K562 (cell line): ENCODE measurements at regions not wholly inside any gene's neighbourhood (a gene's known extent, or its start where the extent isn't known, plus 50 kb on each side); places are given as distances from the start of the nearest gene placed in this dataset.

Experiments
- ATAC-seq: fragments of 200-7000 bp; cut with Tn5 transposase; 3 replicates; pipeline ENCODE4 v1.9.1; 2020; ENCODE audit warnings: moderate library complexity
- BruUV-seq: library from RNA; stranded (reverse); fragments of 400-500 nt; replicated peaks from 2 replicates; lab custom pipeline; 2021; lab: Mats Ljungman, UMichigan
- CTCF ChIA-PET: fragments of 300-600 bp; formaldehyde crosslinking; extraction: SDS; loops from one replicate; lab custom pipeline; 2021; ENCODE audit warnings: low intra/inter-chr PET ratio; lab: Yijun Ruan, JAX
- POLR2A ChIA-PET: fragments of 300-600, 350-650 bp; sonication (Branson Sonifier 250); formaldehyde crosslinking; extraction: SDS; loops from one replicate; lab custom pipeline; 2021; ENCODE audit warnings: antibody characterized with exemption, inconsistent platforms; lab: Yijun Ruan, JAX
- DNase-seq, 4 experiments: peaks; one replicate each; pipeline versions ENCODE4 v3.0.0 to v3.0.0-alpha.2; 2011 to 2018; ENCODE audit warnings: low spot score in 3 of 4, mixed read lengths in 3 of 4; ENCODE audit errors: extremely low read depth in 1 of 4
- FAIRE-seq: peaks from 2 replicates; lab custom pipeline; 2011; peaks lifted over from hg19 to GRCh38; lab: Jason Lieb, UNC
- H2AFZ ChIP-seq: 2 replicates; pipeline ENCODE4 v1.6.0; 2011; ENCODE audit warnings: low read depth, low read length, control low read depth, inconsistent platforms
- H3K27ac ChIP-seq: fragments of 200-600 bp; 3 replicates; pipeline ENCODE4 v1.8.0; 2011; ENCODE audit warnings: low read depth, mild to moderate bottlenecking, control low read depth, inconsistent platforms, low read length, moderate library complexity, mixed read lengths; ENCODE audit errors: extremely low read depth
- H3K27me3 ChIP-seq, 2 experiments: fragments of 300-600 bp in 1 of 2; 2 replicates in 1 of 2; 3 replicates in 1 of 2; pipeline versions ENCODE4 v1.6.0 to v1.8.0; 2011; ENCODE audit warnings: inconsistent platforms in 2 of 2, low read length in 2 of 2, mild to moderate bottlenecking in 1 of 2, mixed read lengths in 1 of 2, moderate library complexity in 1 of 2; ENCODE audit not compliant: control insufficient read depth in 2 of 2, insufficient read depth in 2 of 2
- H3K36me3 ChIP-seq: fragments of 300-600 bp; 3 replicates; pipeline ENCODE4 v1.8.0; 2011; ENCODE audit warnings: mild to moderate bottlenecking, low read length, inconsistent platforms; ENCODE audit not compliant: control insufficient read depth, insufficient read depth
- H3K4me1 ChIP-seq, 2 experiments: fragments of 200-600 bp in 1 of 2; replicated peaks in 1 of 2; 2 replicates in 1 of 2; 3 replicates in 1 of 2; pipeline versions ENCODE4 v1.5.1 to v1.8.0; 2011; ENCODE audit warnings: inconsistent platforms in 2 of 2, low read length in 2 of 2, mild to moderate bottlenecking in 1 of 2, mixed read lengths in 1 of 2, moderate library complexity in 1 of 2; ENCODE audit not compliant: control insufficient read depth in 2 of 2, insufficient read depth in 2 of 2
- H3K4me2 ChIP-seq: 2 replicates; pipeline ENCODE4 v1.6.1; 2011; ENCODE audit warnings: low read length, control low read depth, inconsistent platforms, mixed read lengths; ENCODE audit not compliant: insufficient read depth
- H3K4me3 ChIP-seq: fragments of 200-600 bp; sonication (generic), shearing (Covaris generic); 2 replicates; pipeline ENCODE4 v1.5.1; 2016; ENCODE audit warnings: control low read depth, inconsistent platforms
- H3K79me2 ChIP-seq: fragments of 200-600 bp; 3 replicates; pipeline ENCODE4 v1.8.0; 2011; ENCODE audit warnings: low read length, inconsistent platforms; ENCODE audit not compliant: control insufficient read depth, insufficient read depth
- H3K9ac ChIP-seq, 2 experiments: 2 replicates each; pipeline versions ENCODE4 v1.6.0 to v1.6.1; 2011; ENCODE audit warnings: low read depth in 2 of 2, low read length in 2 of 2, control low read depth in 1 of 2, inconsistent platforms in 1 of 2, mild to moderate bottlenecking in 1 of 2, mixed read lengths in 1 of 2; ENCODE audit not compliant: insufficient read depth in 1 of 2
- H3K9me1 ChIP-seq: one replicate; pipeline ENCODE4 v1.6.0; 2011; ENCODE audit warnings: inconsistent platforms, mild to moderate bottlenecking, low read length, moderate library complexity; ENCODE audit not compliant: control insufficient read depth, insufficient read depth
- H3K9me3 ChIP-seq: replicated peaks from 2 replicates; pipeline ENCODE4 v1.5.1; 2011; ENCODE audit warnings: low read depth, low read length, inconsistent platforms; ENCODE audit not compliant: control insufficient read depth, insufficient read depth
- H4K20me1 ChIP-seq: replicated peaks from 2 replicates; pipeline ENCODE4 v1.6.1; 2011; ENCODE audit warnings: low read length, inconsistent platforms, mixed read lengths; ENCODE audit not compliant: control insufficient read depth, insufficient read depth
- ETV6 ChIP-seq, 3 experiments: fragments of 150-350 bp in 1 of 3; sonication (generic) in 1 of 3; formaldehyde crosslinking in 1 of 3; IDR thresholded peaks; 2 replicates each; pipeline versions ENCODE4 v1.6.1 to v1.8.0; 2014 to 2022; ENCODE audit warnings: borderline replicate concordance in 2 of 3, low read depth in 2 of 3, antibody characterized with exemption in 1 of 3, low read length in 1 of 3, mild to moderate bottlenecking in 1 of 3, missing genetic modification reagents in 1 of 3
- FOSL1 ChIP-seq: fragments of 200-800 bp; sonication (Bioruptor generic); conservative IDR thresholded peaks from 2 replicates; pipeline ENCODE4 v1.6.1; 2016; ENCODE audit warnings: missing genetic modification characterization, missing compliant biosample characterization
- FOXP4 ChIP-seq: sonication (generic); formaldehyde crosslinking; IDR thresholded peaks from 2 replicates; pipeline ENCODE4 v1.8.0; 2022; ENCODE audit warnings: mild to moderate bottlenecking, missing genetic modification reagents, borderline replicate concordance
- HBP1 ChIP-seq: fragments of 450-650 bp; formaldehyde crosslinking; IDR thresholded peaks from 2 replicates; pipeline ENCODE4 v1.4.0; 2022; ENCODE audit warnings: missing genetic modification characterization
- NFATC3 ChIP-seq: fragments of 450-650 bp; IDR thresholded peaks from 2 replicates; pipeline ENCODE4 v1.6.1; 2017; ENCODE audit warnings: mild to moderate bottlenecking
- PRPF4 ChIP-seq: fragments of 200-400 bp; formaldehyde crosslinking; IDR thresholded peaks from one replicate; pipeline ENCODE4 v1.6.1; 2017; ENCODE audit warnings: low read length, low read depth, mild to moderate bottlenecking; ENCODE audit not compliant: insufficient read depth, poor library complexity, severe bottlenecking
- RERE ChIP-seq: sonication (generic); formaldehyde crosslinking; IDR thresholded peaks from 2 replicates; pipeline ENCODE4 v1.8.0; 2023; ENCODE audit warnings: missing genetic modification reagents, mild to moderate bottlenecking, borderline replicate concordance
- SNAPC5 ChIP-seq: fragments of 250-450 bp; sonication (Bioruptor Pico); IDR thresholded peaks from 2 replicates; pipeline ENCODE4 v1.8.0; 2021; ENCODE audit warnings: moderate library complexity, mild to moderate bottlenecking, inconsistent platforms
- ZNF3 ChIP-seq: fragments of 250-450 bp; sonication (Bioruptor Pico); IDR thresholded peaks from 2 replicates; pipeline ENCODE4 v1.5.0; 2021; ENCODE audit warnings: mild to moderate bottlenecking, moderate library complexity
- ZNF695 ChIP-seq: fragments of 450-650 bp; formaldehyde crosslinking; IDR thresholded peaks from 2 replicates; pipeline ENCODE4 v1.4.0; 2020; ENCODE audit warnings: mild to moderate bottlenecking, moderate library complexity
- WGBS: fragments of 100-300 bp; shearing (Covaris generic); methylation state at CpG from one replicate; pipeline ENCODE4 v1.1.6; 2016; ENCODE audit warnings: low coverage, mixed read lengths; ENCODE audit not compliant: insufficient coverage; ENCODE audit errors: missing lambda C conversion rate; 5-methylcytosine and 5-hydroxymethylcytosine counted together
- in situ Hi-C: fragments of 300-500 bp; cut with MboI; formaldehyde crosslinking; loops from 4 replicates; pipeline ENCODE4 v1.15.0; 2018; ENCODE audit warnings: inconsistent platforms, mixed read lengths
- intact Hi-C: fragments of 100-400 bp; cut with micrococcal nuclease; formaldehyde crosslinking; loops from 2 replicates; pipeline ENCODE4 v1.14.2; 2022

DNA sequence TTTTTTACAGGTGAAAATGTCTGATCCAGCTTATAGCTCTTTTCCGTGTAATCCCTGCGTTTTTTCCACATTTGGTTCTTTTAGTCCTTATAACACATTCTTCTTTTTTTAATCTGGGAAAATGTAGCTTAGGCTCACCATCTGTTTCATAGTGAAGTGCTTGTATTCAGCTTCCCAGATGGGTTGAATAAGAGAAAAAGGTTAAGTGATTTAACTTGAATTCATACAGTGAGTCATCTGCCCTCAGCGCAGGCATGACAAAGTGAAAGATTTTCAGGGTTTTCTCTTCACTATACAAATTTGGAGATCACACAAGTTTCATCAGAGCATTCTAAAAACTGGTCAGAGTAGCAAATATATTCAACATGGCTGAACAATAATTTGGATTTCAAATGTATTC lies 224.8 kb downstream of the SPRY2 start:
- ATAC-seq, result no peak
- H3K4me1 ChIP-seq, result no peaks in the 10 kb centered on the region
- H3K4me3 ChIP-seq, result no peak overlapping the region
- 0% methylated on average over 3 of the region's 3 CpGs for WGBS
- no peak overlapping the region for H2AFZ ChIP-seq
- no peaks in the 10 kb centered on the region for H3K36me3 ChIP-seq
- no peaks in the 10 kb centered on the region for H3K27me3 ChIP-seq
- H3K9ac ChIP-seq, result no peak overlapping the region
- no peak for DNase-seq
- TF ChIP-seq FOSL1 (tag), result no peak
- TF ChIP-seq RERE, result no peak
- no peak for TF ChIP-seq FOXP4 (CRISPR knock-in tag)
- TF ChIP-seq ZNF695 (CRISPR knock-in tag), result no peak
- no peak for TF ChIP-seq HBP1 (CRISPR knock-in tag)
- TF ChIP-seq SNAPC5 (CRISPR knock-in tag), result no peak
- TF ChIP-seq PRPF4, result no peak
- TF ChIP-seq ZNF3 (CRISPR knock-in tag), result no peak
- TF ChIP-seq ETV6 (IDR thresholded peaks at IDR 0.05; ENCODE audit: borderline replicate concordance in 1 of 2, low read depth in 2 of 2, low read length in 1 of 2), result no peak
- no peak for TF ChIP-seq ETV6 (CRISPR knock-in tag; IDR thresholded peaks at IDR 0.05; ENCODE audit: borderline replicate concordance)
- no peak for TF ChIP-seq NFATC3
- no peak overlapping the region for H3K27ac ChIP-seq
- BruUV-seq, result no TSS peak
- H3K79me2 ChIP-seq, result no peaks in the 10 kb centered on the region
- no peak overlapping the region for H3K4me2 ChIP-seq
- no peak for FAIRE-seq
- H3K9me3 ChIP-seq, result no peaks in the 10 kb centered on the region
- ChIA-PET CTCF (no interaction called here), POLR2A (no interaction called here)
- H4K20me1 ChIP-seq, result no peaks in the 10 kb centered on the region
- in situ Hi-C loops (no loop called here), intact Hi-C loops (no loop called here)
- no peaks in the 10 kb centered on the region for H3K9me1 ChIP-seq
